Transverse colon (tissue), 4 donors: ENCODE measurements at regions not wholly inside any gene's neighbourhood (a gene's known extent, or its start where the extent isn't known, plus 50 kb on each side); places are given as distances from the start of the nearest gene placed in this dataset.

Source experiments
- CTCF ChIP-seq, 5 experiments: fragments of 200-600 bp in 3 of 5; fragments of 450-650 bp in 2 of 5; sonication (generic) in 3 of 5; IDR thresholded peaks; 1 replicate in 2 of 5; 2 replicates in 3 of 5; pipeline ENCODE4 v1.5.1; 2016 to 2017; ENCODE audit warnings: antibody characterized with exemption in 5 of 5, inconsistent platforms in 3 of 5, mild to moderate bottlenecking in 2 of 5, moderate library complexity in 1 of 5
- POLR2AphosphoS5 ChIP-seq, 3 donors: sonication (generic); formaldehyde crosslinking; IDR thresholded peaks; one replicate each; pipeline ENCODE4 v1.6.1; 2016; ENCODE audit warnings: antibody characterized with exemption in 3 of 3

GRCh38 chr17:63024716-63025115, 58.7 kb downstream of the TANC2 start:
- no peak for TF ChIP-seq CTCF (IDR thresholded peaks at IDR 0.05)
- TF ChIP-seq POLR2AphosphoS5 (IDR thresholded peaks at IDR 0.05), result no peak
